Esophagus (tissue), 2 donors: ENCODE measurements at regions not wholly inside any gene's neighbourhood (a gene's known extent, or its start where the extent isn't known, plus 50 kb on each side); places are given as distances from the start of the nearest gene placed in this dataset.

Experiments
- H3K27ac ChIP-seq, 2 donors: one replicate each; pipeline ENCODE4 v1.5.1; 2013; ENCODE audit warnings: low read depth in 2 of 2, mild to moderate bottlenecking in 2 of 2, inconsistent platforms in 1 of 2, low read length in 1 of 2, moderate library complexity in 1 of 2
- H3K27me3 ChIP-seq, 2 donors: one replicate each; pipeline ENCODE4 v1.6.1; 2013; ENCODE audit warnings: low read length in 2 of 2, control low read depth in 1 of 2, mild to moderate bottlenecking in 1 of 2; ENCODE audit not compliant: insufficient read depth in 2 of 2, control insufficient read depth in 1 of 2
- H3K36me3 ChIP-seq, 2 donors: one replicate each; pipeline ENCODE4 v1.6.1; 2013; ENCODE audit warnings: low read length in 1 of 2; ENCODE audit not compliant: control insufficient read depth in 2 of 2, insufficient read depth in 2 of 2
- H3K4me1 ChIP-seq, 2 donors: one replicate each; pipeline ENCODE4 v1.6.1; 2013; ENCODE audit warnings: low read length in 1 of 2; ENCODE audit not compliant: control insufficient read depth in 2 of 2, insufficient read depth in 2 of 2
- H3K4me3 ChIP-seq, 2 donors: one replicate each; pipeline ENCODE4 v1.5.1; 2013; ENCODE audit warnings: low read length in 2 of 2, mild to moderate bottlenecking in 2 of 2, low read depth in 1 of 2, moderate library complexity in 1 of 2
- H3K9me3 ChIP-seq, 2 donors: one replicate each; pipeline ENCODE4 v1.6.1; 2013; ENCODE audit warnings: mild to moderate bottlenecking in 2 of 2, low read depth in 1 of 2, low read length in 1 of 2, moderate library complexity in 1 of 2; ENCODE audit not compliant: control insufficient read depth in 2 of 2, insufficient read depth in 1 of 2
- WGBS, 2 donors: extraction: QIAGEN DNeasy Blood & Tissue Kit; methylation state at CpG; one replicate each; pipeline ENCODE4 v1.1.7; 2013; 5-methylcytosine and 5-hydroxymethylcytosine counted together
- donor health status: healthy with polysubstance abuse.
- donor health status: Bipolar disorder and iron deficiency.

DNA sequence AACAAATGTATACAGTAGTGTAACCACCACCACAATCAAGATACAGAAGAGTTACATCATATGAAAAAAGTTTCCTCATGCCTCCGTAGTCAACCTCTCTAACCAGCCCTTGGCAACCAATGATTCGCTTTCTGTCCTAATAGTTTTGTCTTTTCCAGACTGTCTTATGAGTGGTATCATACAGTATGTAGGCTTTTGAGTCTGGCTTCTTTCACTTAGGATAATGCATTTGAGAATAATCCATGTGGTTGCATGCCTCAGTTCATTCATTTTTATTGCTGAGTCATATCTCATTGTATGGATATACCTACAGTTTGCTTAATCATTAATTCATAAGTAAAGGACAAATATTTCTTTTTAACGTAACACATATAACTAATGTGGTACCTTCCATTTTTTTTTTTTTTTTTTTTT, 86.4 kb upstream of the RIPOR2 start:
- H3K27ac ChIP-seq, result no peak overlapping the region
- peaks cover 0 to 3% of the 10 kb centered on the region in 2 donors for H3K4me1 ChIP-seq
- H3K27me3 ChIP-seq, result no peaks in the 10 kb centered on the region
- 56 to 63% methylated on average over 3 of the region's 3 CpGs for WGBS, 2 donors
- H3K9me3 ChIP-seq, result no peaks in the 10 kb centered on the region
- no peak overlapping the region for H3K4me3 ChIP-seq
- no peaks in the 10 kb centered on the region for H3K36me3 ChIP-seq

GRCh38 chr6:25023781-25024180, 88.0 kb upstream of the RIPOR2 start:
- 96 to 98% methylated on average over 22 of the region's 22 CpGs for WGBS, 2 donors

GRCh38 chr6:25024821-25025220, 89.1 kb upstream of the RIPOR2 start:
- 56 to 76% methylated on average over 3 of the region's 3 CpGs for WGBS, 2 donors
- H3K4me1 ChIP-seq, result no peaks in the 10 kb centered on the region
- H3K4me3 ChIP-seq, result no peak overlapping the region
- no peaks in the 10 kb centered on the region for H3K36me3 ChIP-seq
- H3K27me3 ChIP-seq, result no peaks in the 10 kb centered on the region
- no peaks in the 10 kb centered on the region for H3K9me3 ChIP-seq
- H3K27ac ChIP-seq, result no peak overlapping the region

More at GRCh38 chr6:25023781-25024180, 88.0 kb upstream of the RIPOR2 start:
- no peaks in the 10 kb centered on the region for H3K36me3 ChIP-seq
- no peaks in the 10 kb centered on the region for H3K9me3 ChIP-seq
- no peaks in the 10 kb centered on the region for H3K27me3 ChIP-seq
- H3K27ac ChIP-seq, result no peak overlapping the region
- no peak overlapping the region for H3K4me3 ChIP-seq
- H3K4me1 ChIP-seq, result no peaks in the 10 kb centered on the region

GRCh38 chr6:25025248-25025918, 89.6 kb upstream of the RIPOR2 start:
- Histone ChIP-seq H3K36me3 (no peaks in the 10 kb centered on the region), H3K27ac (no peak overlapping the region), H3K4me3 (no peak overlapping the region), H3K9me3 (no peaks in the 10 kb centered on the region), H3K4me1 (no peaks in the 10 kb centered on the region), H3K27me3 (no peaks in the 10 kb centered on the region)
- 69 to 74% methylated on average over 4 of the region's 4 CpGs for whole genome bisulfite sequencing, 2 donors

- no peaks in the 10 kb centered on the region for H3K36me3 ChIP-seq
- no peaks in the 10 kb centered on the region for H3K9me3 ChIP-seq
- H3K4me1 ChIP-seq, result no peaks in the 10 kb centered on the region
- no peak overlapping the region for H3K27ac ChIP-seq
- 43 to 49% methylated on average over 2 of the region's 2 CpGs for WGBS, 2 donors
- H3K27me3 ChIP-seq, result no peaks in the 10 kb centered on the region
- H3K4me3 ChIP-seq, result no peak overlapping the region
These were observed 90.2 kb upstream of the RIPOR2 start for GRCh38 chr6:25025919-25026301.

DNA sequence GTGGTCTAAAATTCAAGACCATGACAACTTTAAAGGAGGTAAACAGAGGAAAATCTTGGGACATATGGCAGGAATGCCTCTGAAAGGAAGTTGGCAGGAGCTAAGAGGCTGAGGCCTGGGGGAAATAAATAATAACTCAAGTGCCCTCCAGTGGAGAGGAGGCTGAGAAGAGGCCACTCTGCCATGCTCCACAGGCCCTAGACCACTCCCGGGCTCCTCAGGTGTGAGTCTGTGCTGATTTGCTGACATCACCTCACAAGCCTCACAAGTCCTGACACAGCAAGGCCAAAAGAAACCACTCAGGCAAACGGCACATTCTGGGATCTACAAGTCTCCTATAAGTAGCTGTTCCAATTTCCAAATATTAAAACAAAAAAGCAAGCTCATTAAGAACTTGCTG, 91.0 kb upstream of the RIPOR2 start:
- no peaks in the 10 kb centered on the region for H3K27me3 ChIP-seq
- 33% methylated on average over 2 of the region's 2 CpGs for WGBS, 2 donors
- no peak overlapping the region for H3K4me3 ChIP-seq
- no peaks in the 10 kb centered on the region for H3K9me3 ChIP-seq
- H3K27ac ChIP-seq, result peak overlapping the region in 1 of 2 donors; percentile 17
- no peaks in the 10 kb centered on the region for H3K36me3 ChIP-seq
- H3K4me1 ChIP-seq, result no peaks in the 10 kb centered on the region

- WGBS, 2 donors, result 61 to 65% methylated on average over 31 of the region's 31 CpGs
- peak overlapping the region in 1 of 2 donors; percentile 47 for H3K27ac ChIP-seq
These were observed 91.6 kb upstream of the RIPOR2 start for GRCh38 chr6:25027221-25027916.

DNA sequence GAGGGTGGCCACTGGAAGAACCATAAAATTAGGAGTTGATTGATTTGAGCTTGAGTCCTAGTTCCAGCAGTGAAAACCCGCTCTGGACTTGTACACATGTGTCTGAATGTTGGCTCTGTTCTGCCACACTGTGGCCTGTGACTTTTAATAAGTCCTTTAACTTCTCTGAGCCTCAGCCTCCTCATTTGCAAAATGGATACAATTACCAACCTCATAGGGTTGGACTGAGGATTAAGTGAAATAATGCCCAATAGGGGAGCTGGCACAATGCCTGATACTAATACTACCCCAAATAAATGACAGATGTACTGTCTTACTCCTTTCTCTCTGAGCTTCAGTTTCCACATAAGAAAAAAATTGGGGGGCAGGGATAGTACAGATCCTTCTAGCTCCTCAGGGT, 92.6 kb upstream of the RIPOR2 start:
- Histone ChIP-seq H3K36me3 (no peaks in the 10 kb centered on the region), H3K27me3 (no peaks in the 10 kb centered on the region), H3K4me3 (no peak overlapping the region), H3K27ac (no peak overlapping the region), H3K9me3 (no peaks in the 10 kb centered on the region), H3K4me1 (no peaks in the 10 kb centered on the region)
- WGBS, 2 donors, result 96 to 100% methylated on average over 1 of the region's 1 CpG

More at GRCh38 chr6:25027221-25027916, 91.6 kb upstream of the RIPOR2 start:
- H3K36me3 ChIP-seq, result no peaks in the 10 kb centered on the region
- H3K27me3 ChIP-seq, result no peaks in the 10 kb centered on the region
- H3K9me3 ChIP-seq, result no peaks in the 10 kb centered on the region
- H3K4me1 ChIP-seq, result no peaks in the 10 kb centered on the region
- H3K4me3 ChIP-seq, result no peak overlapping the region

GRCh38 chr6:25032934-25033333, 97.2 kb upstream of the RIPOR2 start:
- no peaks in the 10 kb centered on the region for H3K36me3 ChIP-seq
- WGBS, 2 donors, result 95 to 97% methylated on average over 8 of the region's 8 CpGs
- no peaks in the 10 kb centered on the region for H3K27me3 ChIP-seq
- H3K27ac ChIP-seq, result no peak overlapping the region
- no peaks in the 10 kb centered on the region for H3K9me3 ChIP-seq
- no peaks in the 10 kb centered on the region for H3K4me1 ChIP-seq
- H3K4me3 ChIP-seq, result no peak overlapping the region

- H3K27ac ChIP-seq, result no peak overlapping the region
- no peaks in the 10 kb centered on the region for H3K27me3 ChIP-seq
- no peaks in the 10 kb centered on the region for H3K36me3 ChIP-seq
- no peaks in the 10 kb centered on the region for H3K9me3 ChIP-seq
- 7 to 20% methylated on average over 3 of the region's 3 CpGs for WGBS, 2 donors
- H3K4me3 ChIP-seq, result peak overlapping the region in 1 of 2 donors; percentile 19
- no peaks in the 10 kb centered on the region for H3K4me1 ChIP-seq
These were observed 98.7 kb upstream of the RIPOR2 start for GRCh38 chr6:25034431-25034921.
